Upper lobe of left lung (tissue), 4 donors: ENCODE measurements at regions not wholly inside any gene's neighbourhood (a gene's known extent, or its start where the extent isn't known, plus 50 kb on each side); places are given as distances from the start of the nearest gene placed in this dataset.

Experiments used
- CTCF ChIP-seq, 6 experiments: fragments of 450-650 bp in 4 of 6; fragments of 200-600 bp in 2 of 6; sonication (generic) in 2 of 6; IDR thresholded peaks; one replicate each; pipeline ENCODE4 v1.5.1; 2016 to 2019; ENCODE audit warnings: antibody characterized with exemption in 6 of 6
- EP300 ChIP-seq, 4 donors: sonication (generic); formaldehyde crosslinking; IDR thresholded peaks; one replicate each; pipeline ENCODE4 v1.5.1; 2017; ENCODE audit warnings: antibody characterized with exemption in 4 of 4, control low read depth in 2 of 4
- POLR2A ChIP-seq, 4 donors: fragments of 450-650 bp; IDR thresholded peaks; one replicate each; pipeline ENCODE4 v1.5.1; 2016 to 2017; ENCODE audit warnings: antibody characterized with exemption in 4 of 4, mild to moderate bottlenecking in 2 of 4
- POLR2AphosphoS5 ChIP-seq, 2 donors: sonication (generic); formaldehyde crosslinking; IDR thresholded peaks; one replicate each; pipeline ENCODE4 v1.5.1; 2017; ENCODE audit warnings: antibody characterized with exemption in 2 of 2

GRCh38 chr4:141849367-141849766 lies 213.0 kb downstream of the IL15 start:
- TF ChIP-seq POLR2A (IDR thresholded peaks at IDR 0.05) (no peak), CTCF (IDR thresholded peaks at IDR 0.05) (no peak), POLR2AphosphoS5 (IDR thresholded peaks at IDR 0.05) (no peak), EP300 (IDR thresholded peaks at IDR 0.05) (no peak)
